Gastroesophageal sphincter (tissue), 4 donors: ENCODE measurements at regions not wholly inside any gene's neighbourhood (a gene's known extent, or its start where the extent isn't known, plus 50 kb on each side); places are given as distances from the start of the nearest gene placed in this dataset.

Source experiments
- ATAC-seq: fragments of 150-250 bp; one replicate; pipeline ENCODE4 v1.9.1; 2016; ENCODE audit warnings: mild to moderate bottlenecking, moderate library complexity
- H3K27ac ChIP-seq, 4 donors: fragments of 200-600 bp; sonication (generic) in 3 of 4; 1 replicate in 3 of 4; 2 replicates in 1 of 4; pipeline ENCODE4 v1.5.1; 2016 to 2019
- H3K27me3 ChIP-seq: fragments of 200-600 bp; sonication (generic); one replicate; pipeline ENCODE4 v1.5.1; 2019
- H3K36me3 ChIP-seq, 2 donors: fragments of 200-600 bp; sonication (generic); one replicate each; pipeline ENCODE4 v1.5.1; 2019; ENCODE audit warnings: control low read depth in 1 of 2
- H3K4me1 ChIP-seq, 3 donors: fragments of 200-600 bp; sonication (generic); 1 replicate in 2 of 3; 2 replicates in 1 of 3; pipeline ENCODE4 v1.5.1; 2016 to 2019; ENCODE audit warnings: control low read depth in 2 of 3
- H3K4me3 ChIP-seq, 2 donors: fragments of 200-600 bp; sonication (generic); one replicate each; pipeline ENCODE4 v1.5.1; 2019; ENCODE audit warnings: mild to moderate bottlenecking in 1 of 2, moderate library complexity in 1 of 2
- H3K9me3 ChIP-seq, 3 donors: fragments of 200-600 bp; sonication (generic); one replicate each; pipeline ENCODE4 v1.5.1; 2017 to 2019; ENCODE audit warnings: control low read depth in 2 of 3
- EP300 ChIP-seq: sonication (generic); formaldehyde crosslinking; IDR thresholded peaks from one replicate; pipeline ENCODE4 v1.6.1; 2017; ENCODE audit warnings: antibody characterized with exemption, mild to moderate bottlenecking
- POLR2A ChIP-seq, 2 donors: fragments of 450-650 bp; IDR thresholded peaks; one replicate each; pipeline ENCODE4 v1.6.1; 2017; ENCODE audit warnings: antibody characterized with exemption in 2 of 2, mild to moderate bottlenecking in 2 of 2, moderate library complexity in 1 of 2
- POLR2AphosphoS5 ChIP-seq: sonication (generic); formaldehyde crosslinking; IDR thresholded peaks from one replicate; pipeline ENCODE4 v1.6.1; 2017; ENCODE audit warnings: antibody characterized with exemption
- WGBS, 2 donors: methylation state at CpG; one replicate each; pipeline ENCODE4 v1.1.5; 2018; ENCODE audit warnings: low coverage in 1 of 2; 5-methylcytosine and 5-hydroxymethylcytosine counted together
- TF ChIP-seq, protein P1 (sequence below), 4 experiments: fragments of 200-600 bp in 2 of 4; fragments of 450-650 bp in 2 of 4; sonication (generic) in 1 of 4; IDR thresholded peaks; one replicate each; pipeline ENCODE4 v1.5.1; 2017 to 2019; ENCODE audit warnings: antibody characterized with exemption in 4 of 4, mild to moderate bottlenecking in 2 of 4, moderate library complexity in 2 of 4

GRCh38 chr17:12429116-12429515 is 236.6 kb upstream of the MYOCD start:
- no peaks in the 10 kb centered on the region for H3K27me3 ChIP-seq
- ATAC-seq, result no peak

DNA sequence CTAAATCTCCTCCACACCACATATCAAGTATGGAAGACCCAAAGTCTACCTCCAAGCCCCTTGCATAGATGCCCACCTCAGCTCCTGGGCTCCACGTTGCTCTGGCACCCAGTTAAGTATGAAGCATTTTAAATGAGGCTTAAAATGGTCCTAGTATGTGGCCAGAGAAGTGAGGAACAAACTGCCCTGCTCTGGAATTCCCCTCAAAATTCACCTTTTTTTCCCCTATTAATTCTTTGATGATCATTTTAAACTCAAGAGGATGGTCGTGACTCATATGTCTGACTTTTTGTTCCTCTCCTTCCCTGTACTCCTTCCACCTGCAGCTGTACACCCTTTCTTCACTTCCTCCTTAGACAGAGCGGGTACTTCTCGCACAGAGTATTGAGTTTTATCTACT is 234.5 kb upstream of the MYOCD start:
- Histone ChIP-seq H3K27ac (peak overlapping the region in 2 of 4 donors; percentile 17 to 19), H3K27me3 (no peaks in the 10 kb centered on the region), H3K9me3 (no peaks in the 10 kb centered on the region), H3K4me3 (no peak overlapping the region), H3K4me1 (peaks cover 0 to 31% (median 0%) of the 10 kb centered on the region in 3 donors), H3K36me3 (no peaks in the 10 kb centered on the region)
- ATAC-seq, result no peak
- 43 to 70% methylated on average over 1 to 4 of the region's 4 CpGs for WGBS, 2 donors
- TF ChIP-seq EP300 (no peak), POLR2A (IDR thresholded peaks at IDR 0.05) (no peak)

More at GRCh38 chr17:12429116-12429515, 236.6 kb upstream of the MYOCD start:
- H3K4me3 ChIP-seq, result no peak overlapping the region
- WGBS, 2 donors, result 24 to 40% methylated on average over 4 to 5 of the region's 5 CpGs
- peak overlapping the region; percentile 15 to 65 (median 52) for H3K27ac ChIP-seq
- no peaks in the 10 kb centered on the region for H3K36me3 ChIP-seq
- H3K4me1 ChIP-seq, result peaks cover 0 to 38% (median 0%) of the 10 kb centered on the region in 3 donors
- TF ChIP-seq POLR2AphosphoS5, result no peak
- no peak for TF ChIP-seq EP300
- TF ChIP-seq, protein P1, sequence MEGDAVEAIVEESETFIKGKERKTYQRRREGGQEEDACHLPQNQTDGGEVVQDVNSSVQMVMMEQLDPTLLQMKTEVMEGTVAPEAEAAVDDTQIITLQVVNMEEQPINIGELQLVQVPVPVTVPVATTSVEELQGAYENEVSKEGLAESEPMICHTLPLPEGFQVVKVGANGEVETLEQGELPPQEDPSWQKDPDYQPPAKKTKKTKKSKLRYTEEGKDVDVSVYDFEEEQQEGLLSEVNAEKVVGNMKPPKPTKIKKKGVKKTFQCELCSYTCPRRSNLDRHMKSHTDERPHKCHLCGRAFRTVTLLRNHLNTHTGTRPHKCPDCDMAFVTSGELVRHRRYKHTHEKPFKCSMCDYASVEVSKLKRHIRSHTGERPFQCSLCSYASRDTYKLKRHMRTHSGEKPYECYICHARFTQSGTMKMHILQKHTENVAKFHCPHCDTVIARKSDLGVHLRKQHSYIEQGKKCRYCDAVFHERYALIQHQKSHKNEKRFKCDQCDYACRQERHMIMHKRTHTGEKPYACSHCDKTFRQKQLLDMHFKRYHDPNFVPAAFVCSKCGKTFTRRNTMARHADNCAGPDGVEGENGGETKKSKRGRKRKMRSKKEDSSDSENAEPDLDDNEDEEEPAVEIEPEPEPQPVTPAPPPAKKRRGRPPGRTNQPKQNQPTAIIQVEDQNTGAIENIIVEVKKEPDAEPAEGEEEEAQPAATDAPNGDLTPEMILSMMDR (IDR thresholded peaks at IDR 0.05), result no peak
- TF ChIP-seq POLR2A (IDR thresholded peaks at IDR 0.05), result no peak
- H3K9me3 ChIP-seq, result peaks cover 0 to 1% (median 0%) of the 10 kb centered on the region in 3 donors

- H3K27me3 ChIP-seq, result no peaks in the 10 kb centered on the region
- H3K27ac ChIP-seq, result no peak overlapping the region
- WGBS, 2 donors, result 78 to 82% methylated on average over 6 of the region's 6 CpGs
- H3K4me3 ChIP-seq, result no peak overlapping the region
- H3K4me1 ChIP-seq, result no peaks in the 10 kb centered on the region
- H3K9me3 ChIP-seq, result no peaks in the 10 kb centered on the region
- TF ChIP-seq POLR2AphosphoS5 (no peak), POLR2A (IDR thresholded peaks at IDR 0.05) (no peak), EP300 (no peak)
- TF ChIP-seq, protein P1 (IDR thresholded peaks at IDR 0.05), result no peak
- ATAC-seq, result no peak
- H3K36me3 ChIP-seq, result no peaks in the 10 kb centered on the region
These were observed 227.5 kb upstream of the MYOCD start for GRCh38 chr17:12438212-12438611.

DNA sequence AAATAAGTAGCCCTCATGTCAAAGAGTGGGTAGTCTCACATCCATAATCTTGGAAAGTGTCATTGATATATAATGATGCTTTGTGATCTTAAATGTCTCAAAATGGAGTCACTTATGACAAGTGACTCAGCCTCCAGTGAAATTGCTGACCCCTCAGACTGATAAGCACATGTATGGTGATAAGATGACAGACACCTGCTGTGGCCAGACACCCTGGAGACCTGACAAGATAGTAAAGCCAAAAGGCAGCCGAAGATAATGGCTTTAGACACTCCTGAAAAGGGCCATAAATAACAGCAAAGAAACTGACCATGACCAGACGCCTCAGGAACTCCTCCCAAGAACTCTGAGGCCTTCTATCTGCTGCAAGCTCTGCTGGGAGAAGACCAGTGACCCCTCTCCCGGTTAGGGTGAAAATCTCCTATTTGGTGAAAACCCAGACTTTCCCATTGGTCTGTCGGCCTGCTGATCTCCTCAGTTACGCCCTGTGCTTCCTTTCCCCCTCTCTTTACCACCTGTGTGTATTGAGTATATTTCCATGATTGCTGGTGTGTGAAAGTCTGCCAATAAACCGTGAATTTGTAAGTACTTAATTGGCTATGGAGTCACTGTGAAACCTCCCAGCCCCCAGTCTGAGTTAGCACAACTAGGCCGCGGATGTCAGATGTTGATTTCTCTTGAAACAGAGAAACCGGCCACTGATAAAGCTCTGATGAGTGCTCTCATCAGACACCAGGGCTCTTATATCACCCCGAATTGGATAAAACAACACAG is 226.7 kb upstream of the MYOCD start:
- no peak overlapping the region for H3K4me3 ChIP-seq
- no peak for ATAC-seq
- H3K36me3 ChIP-seq, result no peaks in the 10 kb centered on the region
- no peak overlapping the region for H3K27ac ChIP-seq
- TF ChIP-seq POLR2AphosphoS5 (no peak), EP300 (no peak), POLR2A (IDR thresholded peaks at IDR 0.05) (no peak)
- TF ChIP-seq, protein P1 (IDR thresholded peaks at IDR 0.05), result no peak
- H3K4me1 ChIP-seq, result no peaks in the 10 kb centered on the region
- H3K27me3 ChIP-seq, result no peaks in the 10 kb centered on the region
- 60 to 69% methylated on average over 2 to 8 of the region's 10 CpGs for WGBS, 2 donors
- no peaks in the 10 kb centered on the region for H3K9me3 ChIP-seq

DNA sequence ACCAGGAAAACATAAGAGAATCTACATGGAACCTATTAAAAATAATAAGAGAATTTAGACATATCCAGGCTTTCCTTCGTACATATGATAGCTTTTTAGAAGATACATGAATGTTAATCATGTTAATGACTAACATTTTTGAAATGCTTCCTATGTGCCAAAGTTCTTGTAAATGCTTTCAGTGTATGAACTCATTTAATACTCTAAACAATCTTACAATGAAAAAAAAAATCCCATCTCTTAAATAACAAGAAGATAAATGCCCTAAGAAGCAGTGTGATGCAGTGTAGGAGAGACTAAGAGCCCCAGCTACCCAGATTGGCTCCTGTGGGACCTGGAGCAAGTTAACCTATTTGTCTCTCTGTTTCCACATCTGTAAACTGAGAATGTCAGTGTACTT is 220.4 kb upstream of the MYOCD start:
- Histone ChIP-seq H3K27me3 (no peaks in the 10 kb centered on the region), H3K36me3 (no peaks in the 10 kb centered on the region), H3K4me1 (no peaks in the 10 kb centered on the region), H3K4me3 (no peak overlapping the region), H3K27ac (no peak overlapping the region), H3K9me3 (peaks cover 0 to 8% (median 0%) of the 10 kb centered on the region in 3 donors)
- TF ChIP-seq POLR2A (IDR thresholded peaks at IDR 0.05) (no peak), EP300 (no peak), POLR2AphosphoS5 (no peak)
- TF ChIP-seq, protein P1 (IDR thresholded peaks at IDR 0.05), result no peak
- WGBS, 2 donors, result 32 to 63% methylated on average over 1 of the region's 1 CpG
- no peak for ATAC-seq
